ENCODE measurements at regions not wholly inside any gene's neighbourhood (a gene's known extent, or its start where the extent isn't known, plus 50 kb on each side); places are given as distances from the start of the nearest gene placed in this dataset.
A peak's percentile ranks its signal among the peaks of the same experiment; 100 is the strongest.
"Not testable (repeated sequence)": the region's sequence is repeated elsewhere in the genome, so short reads cannot be mapped to it uniquely, and the experiment has no call there.

GRCh38 chr21:27532076-27532475, 565.2 kb upstream of the ADAMTS5 start:
- no peak for DNase-seq

DNA sequence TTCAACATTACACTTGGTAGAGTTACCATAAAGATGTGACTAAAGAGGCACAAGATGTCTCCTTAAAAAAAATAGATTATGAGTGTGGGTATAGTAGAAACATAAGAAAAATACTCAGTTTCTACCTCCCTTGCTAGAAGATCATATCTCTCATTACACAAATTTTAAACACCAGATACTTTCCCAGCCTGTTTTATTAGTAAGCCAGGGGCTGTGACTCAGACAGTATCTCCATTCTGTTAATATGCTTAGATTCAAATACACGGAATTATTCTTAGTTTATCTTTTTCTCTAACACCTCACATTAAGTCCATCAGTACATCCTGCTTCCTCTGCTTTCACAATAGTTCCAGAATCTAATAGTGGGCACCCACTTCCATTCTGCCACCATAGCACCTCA, 561.8 kb upstream of the ADAMTS5 start:
- DNase-seq = no peak

- no peak for DNase-seq
These were observed 559.6 kb upstream of the ADAMTS5 start for GRCh38 chr21:27526451-27526850.

- DNase-seq = no peak
These were observed 558.9 kb upstream of the ADAMTS5 start for GRCh38 chr21:27525780-27526179.

GRCh38 chr21:27519361-27519760, 552.5 kb upstream of the ADAMTS5 start:
- DNase-seq = no peak

GRCh38 chr21:27517177-27517576, 550.3 kb upstream of the ADAMTS5 start:
- DNase-seq = not testable (repeated sequence)

- no peak for DNase-seq
These were observed 548.8 kb upstream of the ADAMTS5 start for GRCh38 chr21:27515676-27516075.

- DNase-seq = no peak
These were observed 546.9 kb upstream of the ADAMTS5 start for GRCh38 chr21:27513825-27514224.

DNA sequence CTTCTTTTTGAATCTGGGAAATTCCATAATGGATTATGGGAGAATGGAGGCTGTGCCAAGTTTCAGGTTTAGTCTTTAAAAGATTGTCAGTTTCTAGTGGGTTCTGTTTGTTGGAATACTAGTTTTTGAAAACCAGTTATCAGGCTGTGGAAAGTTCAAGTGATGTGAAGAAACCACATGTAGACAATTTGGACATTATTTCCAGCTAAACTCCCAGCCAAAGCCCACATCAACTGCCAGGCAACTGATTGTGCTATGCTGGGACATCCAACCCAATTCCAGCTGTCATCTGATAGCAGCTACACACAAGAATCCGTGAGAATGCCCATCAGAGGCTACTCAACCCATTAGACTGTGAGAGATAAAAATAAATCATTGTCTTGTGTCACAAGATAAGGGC, 546.1 kb upstream of the ADAMTS5 start:
- DNase-seq = no peak

DNA sequence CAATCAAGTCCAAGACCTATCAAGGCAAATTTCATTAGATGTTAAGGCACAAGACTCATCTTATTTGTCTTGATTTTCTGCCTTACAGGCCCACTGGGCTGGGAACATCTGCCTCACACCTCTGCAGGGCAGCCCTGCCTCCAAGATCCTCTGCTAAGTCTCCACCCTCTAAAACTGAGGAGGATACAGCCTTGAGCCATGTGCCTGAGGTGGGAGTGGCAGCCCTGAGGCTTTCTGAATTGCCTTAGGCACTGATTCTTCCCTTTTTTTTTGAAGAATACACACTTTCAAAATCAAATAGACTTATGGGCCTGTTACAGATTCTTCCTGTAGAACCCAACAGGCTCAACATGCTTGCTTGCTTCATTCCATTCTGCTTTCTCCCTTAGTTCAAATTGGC, 544.3 kb upstream of the ADAMTS5 start:
- DNase-seq = no peak

DNA sequence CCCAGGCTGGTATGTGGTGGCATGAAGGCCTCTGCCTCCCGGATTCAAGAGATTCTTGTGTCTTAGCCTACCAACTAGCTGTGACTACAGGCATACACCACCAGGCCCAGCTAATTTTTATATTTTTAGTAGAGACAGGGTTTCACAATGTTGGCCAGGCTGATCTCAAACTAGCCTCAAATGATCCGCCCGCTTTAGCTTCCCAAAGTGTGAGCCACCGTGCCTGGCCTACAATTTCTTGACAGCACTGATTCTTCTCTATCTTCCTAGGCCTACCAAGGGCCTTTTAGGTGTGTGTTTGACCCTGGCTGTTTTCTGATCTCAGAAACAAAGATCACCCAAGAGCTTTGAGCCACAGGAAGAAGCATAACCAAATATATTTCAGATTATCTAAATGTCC, 540.8 kb upstream of the ADAMTS5 start:
- DNase-seq = no peak

- peak; percentile 21 for DNase-seq
These were observed 538.6 kb upstream of the ADAMTS5 start for GRCh38 chr21:27505516-27505915.

- no peak for DNase-seq
These were observed 535.9 kb upstream of the ADAMTS5 start for GRCh38 chr21:27502801-27503200.

- DNase-seq = no peak
These were observed 531.1 kb upstream of the ADAMTS5 start for GRCh38 chr21:27498025-27498424.

DNA sequence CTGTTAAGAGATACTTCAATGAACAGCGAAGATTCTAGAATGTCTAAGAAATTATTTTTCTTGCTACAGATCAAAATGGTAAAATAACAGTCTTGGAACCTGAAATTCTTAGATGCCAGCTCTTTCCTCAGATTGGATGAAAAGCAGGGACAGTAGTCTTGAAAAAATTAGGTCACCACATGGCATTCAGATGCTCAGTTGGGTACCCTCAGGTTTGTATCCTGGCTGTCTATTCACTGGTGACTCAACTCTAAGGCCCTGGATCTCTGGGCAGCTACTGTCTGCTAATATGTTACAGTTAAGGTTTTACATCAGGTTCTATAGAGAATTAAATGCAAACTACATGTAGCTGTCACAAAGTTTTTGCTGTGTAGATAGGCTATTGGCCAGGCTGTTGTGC, 528.9 kb upstream of the ADAMTS5 start:
- no peak for DNase-seq

DNA sequence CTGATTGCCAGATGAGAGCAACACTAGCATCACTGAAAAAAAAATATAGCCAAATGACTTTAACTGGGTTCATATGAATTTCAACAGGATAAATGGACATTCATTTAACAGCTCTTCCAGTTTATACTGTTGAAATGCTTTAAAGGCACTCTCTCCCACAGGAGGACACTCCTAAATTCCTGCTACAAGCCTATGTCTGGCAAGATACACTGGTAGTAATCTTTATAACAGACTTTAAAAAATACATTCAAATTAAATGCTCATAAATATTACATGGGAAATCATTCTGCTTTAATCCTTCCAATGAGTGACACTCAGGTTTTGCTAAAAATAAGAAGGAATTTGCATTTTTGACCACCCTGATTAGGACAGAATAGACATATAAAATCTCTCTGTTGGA, 526.7 kb upstream of the ADAMTS5 start:
- no peak for DNase-seq

GRCh38 chr21:27487676-27488075, 520.8 kb upstream of the ADAMTS5 start:
- no peak for DNase-seq

GRCh38 chr21:27480841-27481261, 514.0 kb upstream of the ADAMTS5 start:
- DNase-seq = no peak

GRCh38 chr21:27477296-27477695, 510.4 kb upstream of the ADAMTS5 start:
- no peak for DNase-seq

GRCh38 chr21:27476696-27477095, 509.8 kb upstream of the ADAMTS5 start:
- DNase-seq = no peak

DNA sequence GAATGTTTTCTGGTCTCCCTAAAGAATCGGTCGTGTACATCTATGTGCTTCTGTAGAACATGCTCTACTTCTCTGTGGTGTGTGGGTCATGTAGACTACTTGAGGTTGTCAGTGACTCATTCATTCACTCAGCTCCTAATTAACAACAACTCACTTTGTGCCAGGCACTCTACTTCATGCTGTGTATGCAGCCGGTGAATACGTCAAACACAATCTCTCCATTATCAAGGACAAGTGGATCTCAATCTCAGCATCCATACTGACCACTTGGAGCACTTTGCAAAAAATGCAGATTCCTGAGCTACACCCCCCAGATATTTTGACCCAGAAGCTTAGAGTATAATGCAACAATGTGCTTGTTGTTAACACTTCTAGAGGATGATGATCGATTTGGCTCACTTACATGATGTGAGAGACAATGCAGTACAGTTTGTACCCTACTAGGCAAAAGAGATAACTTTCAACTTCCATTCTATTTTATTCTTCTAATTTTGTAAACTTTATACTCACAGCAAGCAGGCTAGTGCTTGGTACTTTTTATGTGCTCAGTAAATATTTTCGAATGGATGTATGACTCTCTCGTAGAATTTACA, 508.6 kb upstream of the ADAMTS5 start:
- no peak for DNase-seq

GRCh38 chr21:27467366-27467765, 500.5 kb upstream of the ADAMTS5 start:
- DNase-seq = no peak

DNA sequence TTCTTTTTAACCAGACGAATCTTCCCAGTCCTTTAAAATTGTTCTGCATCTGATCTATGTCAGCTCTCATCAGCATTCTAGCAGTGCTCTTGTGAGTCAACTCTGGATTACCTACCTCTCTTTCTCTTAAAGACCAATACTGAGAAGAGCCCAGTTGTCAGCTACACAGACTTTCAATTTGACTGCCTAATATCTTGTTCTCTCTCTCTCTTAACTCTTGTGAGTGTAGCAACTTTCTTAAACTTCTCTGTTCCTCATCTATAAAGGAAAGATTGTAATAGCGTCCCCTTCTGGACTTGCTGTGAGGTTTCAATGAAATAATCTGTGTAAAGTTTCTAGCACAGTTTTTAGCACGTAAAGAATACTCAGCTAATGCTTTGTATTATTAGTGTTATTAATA, 499.3 kb upstream of the ADAMTS5 start:
- DNase-seq = no peak

GRCh38 chr21:27464648-27465047, 497.8 kb upstream of the ADAMTS5 start:
- no peak for DNase-seq

- DNase-seq = no peak
These were observed 495.8 kb upstream of the ADAMTS5 start for GRCh38 chr21:27462726-27463125.

- DNase-seq = no peak
These were observed 487.3 kb upstream of the ADAMTS5 start for GRCh38 chr21:27454234-27454633.

Measured in amniotic stem cell (primary cell).